ENCODE measurements at regions not wholly inside any gene's neighbourhood (a gene's known extent, or its start where the extent isn't known, plus 50 kb on each side); places are given as distances from the start of the nearest gene placed in this dataset.

- no peak for TF ChIP-seq CTCF (conservative IDR thresholded peaks at IDR 0.05; ENCODE audit: low read length)
- TF ChIP-seq EZH2phosphoT487 (IDR thresholded peaks at IDR 0.05; ENCODE audit: borderline replicate concordance), result no peak
Measured at GRCh38 chr9:80619356-80619755, 1047.6 kb downstream of the TLE4 start.

Data from Loucy (cell line).